ENCODE measurements at regions not wholly inside any gene's neighbourhood (a gene's known extent, or its start where the extent isn't known, plus 50 kb on each side); places are given as distances from the start of the nearest gene placed in this dataset.

GRCh38 chr18:54075689-54076088 is 148.8 kb downstream of the MBD2 start:
- TF ChIP-seq EZH2phosphoT487 (IDR thresholded peaks at IDR 0.05; ENCODE audit: borderline replicate concordance, low read length): no peak
- no peak for TF ChIP-seq EZH2 (IDR thresholded peaks at IDR 0.05; ENCODE audit: low read length, unreplicated experiment)
- TF ChIP-seq CTCF (conservative IDR thresholded peaks at IDR 0.05; ENCODE audit: low read depth, low read length): no peak
- H3K9me2 ChIP-seq (replicated peaks; ENCODE audit: low read length): no peaks in the 10 kb centered on the region; the same call in 1 of the 2 replicates
- no peak overlapping the region for H3K27ac ChIP-seq (ENCODE audit: low read length)
- no peaks in the 10 kb centered on the region for H3K9me3 ChIP-seq (ENCODE audit: low read length)
- no peaks in the 10 kb centered on the region for H3K79me2 ChIP-seq (ENCODE audit: low read length)
- ChIA-PET POLR2A (ENCODE audit: unreplicated experiment) (interaction anchor here (0.7 kb wide), 1 partner anchor 144 kb away, joined by 4 read pairs; no protein-coding TSS in a partner anchor), CTCF (no interaction called here)
- H3K4me1 ChIP-seq (ENCODE audit: insufficient read depth, low read length): peaks cover 6% of the 10 kb centered on the region; the same call in 1 of the 2 replicates
- H3K9ac ChIP-seq (ENCODE audit: low read length): no peak overlapping the region
- H3F3A ChIP-seq (ENCODE audit: low read length, unreplicated experiment): no peaks in the 10 kb centered on the region
- no peaks in the 10 kb centered on the region for H3K36me3 ChIP-seq (ENCODE audit: low read depth, low read length)
- peaks cover 18% of the 10 kb centered on the region for H3K27me3 ChIP-seq (ENCODE audit: low read length)
- H2AFZ ChIP-seq (ENCODE audit: low read length): no peak overlapping the region
- no peak overlapping the region for H3K4me2 ChIP-seq (ENCODE audit: low read length)
- H4K20me1 ChIP-seq (ENCODE audit: low read length): no peaks in the 10 kb centered on the region
- intact Hi-C loops (cut with micrococcal nuclease): no loop called here
- peak; percentile 6 for DNase-seq
- no peak overlapping the region for H3K4me3 ChIP-seq (ENCODE audit: low read length)
- ATAC-seq: no peak
- BruUV-seq (replicated peaks): no TSS peak

- ATAC-seq: no peak
These were observed 154.7 kb downstream of the MBD2 start for GRCh38 chr18:54069729-54070128.

More at GRCh38 chr18:54069729-54070128, 154.7 kb downstream of the MBD2 start:
- no peaks in the 10 kb centered on the region for H3K79me2 ChIP-seq (ENCODE audit: low read length)
- TF ChIP-seq EZH2 (IDR thresholded peaks at IDR 0.05; ENCODE audit: low read length, unreplicated experiment): no peak
- no peak for TF ChIP-seq EZH2phosphoT487 (IDR thresholded peaks at IDR 0.05; ENCODE audit: borderline replicate concordance, low read length)
- no peak for TF ChIP-seq CTCF (conservative IDR thresholded peaks at IDR 0.05; ENCODE audit: low read depth, low read length)
- no peaks in the 10 kb centered on the region for H3K36me3 ChIP-seq (ENCODE audit: low read depth, low read length)
- no peaks in the 10 kb centered on the region for H3K4me1 ChIP-seq (ENCODE audit: insufficient read depth, low read length)
- H3F3A ChIP-seq (ENCODE audit: low read length, unreplicated experiment): no peaks in the 10 kb centered on the region
- H3K9ac ChIP-seq (ENCODE audit: low read length): no peak overlapping the region
- peaks cover 27% of the 10 kb centered on the region for H3K27me3 ChIP-seq (ENCODE audit: low read length)
- no peak overlapping the region for H3K4me3 ChIP-seq (ENCODE audit: low read length)
- H2AFZ ChIP-seq (ENCODE audit: low read length): no peak overlapping the region
- H3K9me3 ChIP-seq (ENCODE audit: low read length): no peaks in the 10 kb centered on the region
- no peak for DNase-seq
- no peak overlapping the region for H3K4me2 ChIP-seq (ENCODE audit: low read length)
- BruUV-seq (replicated peaks): no TSS peak
- ChIA-PET POLR2A (ENCODE audit: unreplicated experiment) (interaction anchor here (0.5 kb wide), 1 partner anchor 21 kb away, joined by 3 read pairs; no protein-coding TSS in a partner anchor), CTCF (no interaction called here)
- intact Hi-C loops (cut with micrococcal nuclease): no loop called here
- H4K20me1 ChIP-seq (ENCODE audit: low read length): no peaks in the 10 kb centered on the region
- H3K27ac ChIP-seq (ENCODE audit: low read length): no peak overlapping the region
- H3K9me2 ChIP-seq (replicated peaks; ENCODE audit: low read length): no peaks in the 10 kb centered on the region

Measured in PC-3 (cell line).